A549 (cell line): ENCODE measurements at regions not wholly inside any gene's neighbourhood (a gene's known extent, or its start where the extent isn't known, plus 50 kb on each side); places are given as distances from the start of the nearest gene placed in this dataset.

Experiments used
- ATAC-seq, 2 experiments: fragments of 200-7000 bp in 1 of 2; fragments of >200 bp in 1 of 2; cut with Nextera tagmentation in 1 of 2; cut with Tn5 transposase in 1 of 2; 3 replicates each; pipeline versions ENCODE4 v1.8.0 to v1.9.1; 2018 to 2020; ENCODE audit warnings: mild to moderate bottlenecking in 1 of 2, moderate library complexity in 1 of 2
- CTCF ChIA-PET: fragments of 300-600 bp; sonication (Branson Sonifier 250); formaldehyde crosslinking; extraction: SDS; loops from one replicate; lab custom pipeline; 2021; ENCODE audit warnings: antibody characterized with exemption, inconsistent platforms; lab: Yijun Ruan, JAX
- POLR2A ChIA-PET: fragments of 350-600 bp; formaldehyde crosslinking; extraction: SDS; loops from one replicate; lab custom pipeline; 2021; ENCODE audit warnings: antibody characterized with exemption, inconsistent platforms; lab: Yijun Ruan, JAX
- DNase-seq, 2 experiments: peaks; one replicate each; pipeline versions ENCODE4 v3.0.0 to v3.0.0-alpha.2; 2011 to 2016; ENCODE audit warnings: low read depth in 1 of 2, low spot score in 1 of 2
- FAIRE-seq: peaks from 2 replicates; lab custom pipeline; 2011; peaks lifted over from hg19 to GRCh38; lab: Jason Lieb, UNC
- H3K27ac ChIP-seq, 2 experiments: fragments of >200 bp; sonication (Bioruptor Twin); formaldehyde crosslinking; 3 replicates each; pipeline ENCODE4 v1.5.1; 2016 to 2017
- H3K4me1 ChIP-seq: fragments of >200 bp; sonication (Bioruptor Twin); formaldehyde crosslinking; 3 replicates; pipeline ENCODE4 v1.6.1; 2016
- H3K4me2 ChIP-seq: fragments of >200 bp; sonication (Bioruptor Twin); formaldehyde crosslinking; 3 replicates; pipeline ENCODE4 v1.6.1; 2016
- H3K4me3 ChIP-seq: fragments of >200 bp; sonication (Bioruptor Twin); formaldehyde crosslinking; 3 replicates; pipeline ENCODE4 v1.5.1; 2016
- H3K9me3 ChIP-seq: fragments of >200 bp; sonication (Bioruptor Twin); formaldehyde crosslinking; 3 replicates; pipeline ENCODE4 v1.6.1; 2016
- CBX2 ChIP-seq: fragments of 200-600 bp; sonication (generic); IDR thresholded peaks from 2 replicates; pipeline ENCODE4 v1.6.1; 2016; ENCODE audit warnings: low read depth, mild to moderate bottlenecking, borderline replicate concordance
- CHD4 ChIP-seq: fragments of 200-600 bp; sonication (generic); IDR thresholded peaks from 2 replicates; pipeline ENCODE4 v1.6.1; 2016; ENCODE audit warnings: antibody characterized with exemption, mild to moderate bottlenecking, borderline replicate concordance
- EHF ChIP-seq: fragments of 250-450 bp; sonication (Bioruptor Pico); IDR thresholded peaks from 2 replicates; pipeline ENCODE4 v1.5.0; 2020; ENCODE audit warnings: mild to moderate bottlenecking
- EHMT2 ChIP-seq: fragments of 200-600 bp; sonication (generic); IDR thresholded peaks from 2 replicates; pipeline ENCODE4 v1.6.1; 2016; ENCODE audit warnings: antibody characterized with exemption, low read depth, mild to moderate bottlenecking, moderate library complexity
- EP300 ChIP-seq, 2 experiments: fragments of >200 bp; sonication (Bioruptor Twin); formaldehyde crosslinking; IDR thresholded peaks; 2 replicates in 1 of 2; 3 replicates in 1 of 2; pipeline ENCODE4 v1.6.1; 2016 to 2017
- FOSB ChIP-seq: fragments of 250-450 bp; sonication (Bioruptor Pico); IDR thresholded peaks from 2 replicates; pipeline ENCODE4 v1.5.0; 2020; ENCODE audit warnings: mild to moderate bottlenecking, moderate library complexity
- FOXS1 ChIP-seq: fragments of 250-450 bp; sonication (Bioruptor Pico); IDR thresholded peaks from 2 replicates; pipeline ENCODE4 v1.5.0; 2020; ENCODE audit warnings: mild to moderate bottlenecking, moderate library complexity
- GATA3 ChIP-seq: IDR thresholded peaks from 2 replicates; pipeline ENCODE4 v1.6.1; 2012; ENCODE audit warnings: borderline replicate concordance
- JUN ChIP-seq, 2 experiments: fragments of >200 bp; sonication (Bioruptor Twin); formaldehyde crosslinking; IDR thresholded peaks; 2 replicates in 1 of 2; 3 replicates in 1 of 2; pipeline ENCODE4 v1.6.1; 2016 to 2017
- KDM5A ChIP-seq: fragments of 200-600 bp; sonication (generic); IDR thresholded peaks from 2 replicates; pipeline ENCODE4 v1.6.1; 2016; ENCODE audit warnings: antibody characterized with exemption, mild to moderate bottlenecking
- MAFK ChIP-seq: fragments of 450-650 bp; IDR thresholded peaks from 2 replicates; pipeline ENCODE4 v1.6.1; 2014; ENCODE audit not compliant: partially characterized antibody
- MAX ChIP-seq: IDR thresholded peaks from 2 replicates; pipeline ENCODE4 v1.6.1; 2012
- NFE2L2 ChIP-seq: fragments of 150-350 bp; conservative IDR thresholded peaks from 2 replicates; pipeline ENCODE4 v1.6.1; 2014; ENCODE audit warnings: low read length
- NPAS2 ChIP-seq: fragments of 250-450 bp; sonication (Bioruptor Pico); IDR thresholded peaks from 2 replicates; pipeline ENCODE4 v1.8.0; 2022; ENCODE audit warnings: mild to moderate bottlenecking, moderate library complexity, borderline replicate concordance
- NR3C1 ChIP-seq: fragments of >200 bp; sonication (Bioruptor Twin); formaldehyde crosslinking; IDR thresholded peaks from 3 replicates; pipeline ENCODE4 v1.6.1; 2017
- PBX3 ChIP-seq: IDR thresholded peaks from 2 replicates; pipeline ENCODE4 v1.6.1; 2012
- RAD21 ChIP-seq, 2 experiments: fragments of >200 bp in 1 of 2; sonication (Bioruptor Twin) in 1 of 2; formaldehyde crosslinking in 1 of 2; IDR thresholded peaks in 1 of 2; conservative IDR thresholded peaks in 1 of 2; 2 replicates in 1 of 2; 3 replicates in 1 of 2; pipeline ENCODE4 v1.6.1; 2012 to 2018; ENCODE audit warnings: inconsistent platforms in 1 of 2
- RARB ChIP-seq: fragments of 250-450 bp; sonication (Bioruptor Pico); IDR thresholded peaks from 2 replicates; pipeline ENCODE4 v1.8.0; 2021; ENCODE audit warnings: mild to moderate bottlenecking, moderate library complexity
- REST ChIP-seq: fragments of 200-600 bp; sonication (generic); IDR thresholded peaks from 2 replicates; pipeline ENCODE4 v1.6.1; 2016; ENCODE audit warnings: antibody characterized with exemption, mild to moderate bottlenecking, moderate library complexity
- RFX5 ChIP-seq: fragments of 450-650 bp; IDR thresholded peaks from 2 replicates; pipeline ENCODE4 v1.7.1; 2014; ENCODE audit warnings: antibody characterized with exemption, mild to moderate bottlenecking, moderate library complexity
- SMC3 ChIP-seq: fragments of >200 bp; sonication (Bioruptor Twin); formaldehyde crosslinking; IDR thresholded peaks from 3 replicates; pipeline ENCODE4 v1.6.1; 2018; ENCODE audit warnings: inconsistent platforms
- TP53 ChIP-seq: fragments of 250-450 bp; sonication (Bioruptor Pico); IDR thresholded peaks from 2 replicates; pipeline ENCODE4 v1.5.0; 2021; ENCODE audit warnings: mild to moderate bottlenecking, moderate library complexity
- ZSCAN20 ChIP-seq: fragments of 250-450 bp; sonication (Bioruptor Pico); IDR thresholded peaks from 2 replicates; pipeline ENCODE4 v1.8.0; 2022; ENCODE audit warnings: mild to moderate bottlenecking, moderate library complexity
- WGBS: methylation state at CpG from one replicate; pipeline ENCODE4 v1.1.6; 2017; ENCODE audit errors: missing lambda C conversion rate; 5-methylcytosine and 5-hydroxymethylcytosine counted together
- TF ChIP-seq, protein P1 (sequence below): fragments of >200 bp; sonication (Bioruptor Twin); formaldehyde crosslinking; IDR thresholded peaks from 3 replicates; pipeline ENCODE4 v1.6.1; 2016

- TF ChIP-seq EHF (CRISPR knock-in tag) (no peak), EHMT2 (no peak), PBX3 (no peak), MAX (no peak)
These were observed 214.4 kb downstream of the NSG2 start (continued) for GRCh38 chr5:174259696-174260420.

GRCh38 chr5:174271316-174271715, 225.8 kb downstream of the NSG2 start:
- FAIRE-seq = no peak

GRCh38 chr5:174272671-174273070, 227.2 kb downstream of the NSG2 start:
- WGBS = 23% methylated on average over 2 of the region's 2 CpGs
- CTCF ChIA-PET = no interaction called here
- DNase-seq (no peak), ATAC-seq (no peak), FAIRE-seq (no peak)
- POLR2A ChIA-PET = no interaction called here
- no peak overlapping the region for H3K4me3 ChIP-seq
- no peak overlapping the region for H3K27ac ChIP-seq
- H3K9me3 ChIP-seq = peaks cover 3% of the 10 kb centered on the region; the same call in 1 of the 3 replicates
- no peaks in the 10 kb centered on the region for H3K4me1 ChIP-seq
- no peak overlapping the region for H3K4me2 ChIP-seq
- TF ChIP-seq RAD21 (conservative IDR thresholded peaks at IDR 0.05 in 1 of 2, IDR thresholded peaks at IDR 0.05 in 1 of 2) (no peak), RFX5 (no peak), TP53 (no peak), NPAS2 (CRISPR knock-in tag) (no peak), MAX (no peak), REST (no peak), SMC3 (no peak), ZSCAN20 (CRISPR knock-in tag) (no peak), NFE2L2 (no peak), FOSB (CRISPR knock-in tag) (no peak), NR3C1 (no peak), CBX2 (no peak), RARB (CRISPR knock-in tag) (no peak), GATA3 (no peak), MAFK (no peak), FOXS1 (no peak)
- TF ChIP-seq, protein P1, sequence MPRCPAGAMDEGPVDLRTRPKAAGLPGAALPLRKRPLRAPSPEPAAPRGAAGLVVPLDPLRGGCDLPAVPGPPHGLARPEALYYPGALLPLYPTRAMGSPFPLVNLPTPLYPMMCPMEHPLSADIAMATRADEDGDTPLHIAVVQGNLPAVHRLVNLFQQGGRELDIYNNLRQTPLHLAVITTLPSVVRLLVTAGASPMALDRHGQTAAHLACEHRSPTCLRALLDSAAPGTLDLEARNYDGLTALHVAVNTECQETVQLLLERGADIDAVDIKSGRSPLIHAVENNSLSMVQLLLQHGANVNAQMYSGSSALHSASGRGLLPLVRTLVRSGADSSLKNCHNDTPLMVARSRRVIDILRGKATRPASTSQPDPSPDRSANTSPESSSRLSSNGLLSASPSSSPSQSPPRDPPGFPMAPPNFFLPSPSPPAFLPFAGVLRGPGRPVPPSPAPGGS = no peak

More at GRCh38 chr5:174271316-174271715, 225.8 kb downstream of the NSG2 start:
- DNase-seq = no peak
- no peak for ATAC-seq
- ChIA-PET POLR2A (no interaction called here), CTCF (no interaction called here)
- H3K9me3 ChIP-seq = no peaks in the 10 kb centered on the region
- no peak overlapping the region for H3K4me3 ChIP-seq
- no peaks in the 10 kb centered on the region for H3K4me1 ChIP-seq
- H3K27ac ChIP-seq = no peak overlapping the region
- WGBS = 0% methylated on average over 1 of the region's 1 CpG
- no peak overlapping the region for H3K4me2 ChIP-seq
- no peak for TF ChIP-seq CHD4
- no peak for TF ChIP-seq NPAS2 (CRISPR knock-in tag)
- TF ChIP-seq TP53 = no peak
- TF ChIP-seq JUN (IDR thresholded peaks at IDR 0.05) = no peak
- no peak for TF ChIP-seq KDM5A
- no peak for TF ChIP-seq PBX3
- TF ChIP-seq, protein P1 = no peak
- TF ChIP-seq EP300 (IDR thresholded peaks at IDR 0.05) = no peak
- TF ChIP-seq, all 56 proteins: peak for 0
